CD4-positive, alpha-beta memory T cell (primary cell): ENCODE measurements at regions not wholly inside any gene's neighbourhood (a gene's known extent, or its start where the extent isn't known, plus 50 kb on each side); places are given as distances from the start of the nearest gene placed in this dataset.

Experiments
- CTCF ChIA-PET: fragments of 350-600 bp; sonication (Branson Sonifier 250); formaldehyde crosslinking; loops from one replicate; lab custom pipeline; 2021; ENCODE audit warnings: inconsistent platforms; ENCODE audit not compliant: partially characterized antibody; lab: Charles Lee
- POLR2A ChIA-PET: fragments of 350-600 bp; sonication (Branson Sonifier 250); formaldehyde crosslinking; loops from one replicate; lab custom pipeline; 2021; ENCODE audit not compliant: partially characterized antibody; lab: Charles Lee
- DNase-seq, 5 donors: peaks; one replicate each; pipeline versions ENCODE4 v3.0.0 to v3.0.0-alpha.2; 2020 to 2022; ENCODE audit warnings: mixed read lengths in 1 of 5
- H3K27ac ChIP-seq: one replicate; pipeline ENCODE4 v1.7.0; 2013; ENCODE audit warnings: low read depth, low read length
- H3K27me3 ChIP-seq: 2 replicates; pipeline ENCODE4 v1.7.0; 2013; ENCODE audit warnings: mild to moderate bottlenecking, low read length, moderate library complexity; ENCODE audit not compliant: insufficient read depth
- H3K36me3 ChIP-seq: 2 replicates; pipeline ENCODE4 v1.7.0; 2013; ENCODE audit warnings: mild to moderate bottlenecking, low read length, moderate library complexity; ENCODE audit not compliant: insufficient read depth
- H3K4me1 ChIP-seq: 2 replicates; pipeline ENCODE4 v1.7.0; 2013; ENCODE audit warnings: mild to moderate bottlenecking, low read length, moderate library complexity; ENCODE audit not compliant: insufficient read depth
- H3K4me3 ChIP-seq, 2 donors: one replicate each; pipeline ENCODE4 v1.7.0; 2013; ENCODE audit warnings: low read length in 2 of 2, mild to moderate bottlenecking in 1 of 2
- H3K9me3 ChIP-seq, 2 donors: one replicate each; pipeline ENCODE4 v1.7.0; 2013; ENCODE audit warnings: low read length in 2 of 2, control low read depth in 1 of 2; ENCODE audit not compliant: control insufficient read depth in 1 of 2
- H3K27ac Mint-ChIP-seq, 7 donors: one replicate each; pipeline ENCODE4 v1.8.0; 2020 to 2021; ENCODE audit warnings: mixed read lengths in 7 of 7, mild to moderate bottlenecking in 6 of 7, inconsistent platforms in 3 of 7, moderate library complexity in 3 of 7
- H3K27me3 Mint-ChIP-seq, 2 donors: one replicate each; pipeline ENCODE4 v1.8.0; 2020 to 2021; ENCODE audit warnings: mixed read lengths in 2 of 2
- H3K36me3 Mint-ChIP-seq, 2 donors: one replicate each; pipeline ENCODE4 v1.8.0; 2020 to 2021; ENCODE audit warnings: mixed read lengths in 2 of 2, inconsistent platforms in 1 of 2, mild to moderate bottlenecking in 1 of 2
- H3K4me1 Mint-ChIP-seq, 4 donors: one replicate each; pipeline ENCODE4 v1.8.0; 2020 to 2021; ENCODE audit warnings: mixed read lengths in 4 of 4, mild to moderate bottlenecking in 1 of 4
- H3K4me3 Mint-ChIP-seq, 8 donors: one replicate each; pipeline ENCODE4 v1.8.0; 2020 to 2021; ENCODE audit warnings: mixed read lengths in 8 of 8, mild to moderate bottlenecking in 7 of 8, moderate library complexity in 6 of 8, inconsistent platforms in 3 of 8
- H3K9me3 Mint-ChIP-seq, 8 donors: one replicate each; pipeline ENCODE4 v1.8.0; 2020 to 2021; ENCODE audit warnings: mixed read lengths in 8 of 8, mild to moderate bottlenecking in 5 of 8, inconsistent platforms in 3 of 8, moderate library complexity in 1 of 8
- intact Hi-C: fragments of 100-400 bp; cut with micrococcal nuclease; formaldehyde crosslinking; loops from one replicate; pipeline ENCODE4 v1.15.1; 2023

GRCh38 chr15:37789881-37790280, 144.6 kb upstream of the TMCO5A start:
- no peak overlapping the region for H3K4me3 Mint-ChIP-seq
- no peaks in the 10 kb centered on the region for H3K27me3 ChIP-seq
- POLR2A ChIA-PET: no interaction called here
- H3K36me3 Mint-ChIP-seq: no peaks in the 10 kb centered on the region
- H3K9me3 ChIP-seq: no peaks in the 10 kb centered on the region
- CTCF ChIA-PET: no interaction called here
- no peaks in the 10 kb centered on the region for H3K4me1 Mint-ChIP-seq
- DNase-seq: no peak
- H3K27me3 Mint-ChIP-seq: peaks cover 1% of the 10 kb centered on the region in 2 donors
- intact Hi-C loops: no loop called here
- H3K27ac ChIP-seq: no peak overlapping the region
- no peaks in the 10 kb centered on the region for H3K9me3 Mint-ChIP-seq
- no peaks in the 10 kb centered on the region for H3K4me1 ChIP-seq
- H3K36me3 ChIP-seq: no peaks in the 10 kb centered on the region
- no peak overlapping the region for H3K4me3 ChIP-seq
- H3K27ac Mint-ChIP-seq: no peak overlapping the region

- H3K4me3 Mint-ChIP-seq: no peak overlapping the region
- Histone ChIP-seq H3K27ac (no peak overlapping the region), H3K4me1 (no peaks in the 10 kb centered on the region), H3K4me3 (no peak overlapping the region), H3K9me3 (no peaks in the 10 kb centered on the region), H3K27me3 (no peaks in the 10 kb centered on the region), H3K36me3 (no peaks in the 10 kb centered on the region)
- H3K27me3 Mint-ChIP-seq: peaks cover 1% of the 10 kb centered on the region in 2 donors
- no peak overlapping the region for H3K27ac Mint-ChIP-seq
- intact Hi-C loops: no loop called here
- H3K36me3 Mint-ChIP-seq: no peaks in the 10 kb centered on the region
- CTCF ChIA-PET: no interaction called here
- POLR2A ChIA-PET: no interaction called here
- no peak for DNase-seq
- peaks cover 0 to 3% (median 0%) of the 10 kb centered on the region in 8 donors for H3K9me3 Mint-ChIP-seq
- no peaks in the 10 kb centered on the region for H3K4me1 Mint-ChIP-seq
Measured at GRCh38 chr15:37791693-37792092, 142.7 kb upstream of the TMCO5A start.

- POLR2A ChIA-PET: no interaction called here
- Mint-ChIP-seq H3K27ac (no peak overlapping the region), H3K4me1 (no peaks in the 10 kb centered on the region), H3K27me3 (peaks cover 1% of the 10 kb centered on the region in 2 donors), H3K9me3 (peaks cover 0 to 3% (median 0%) of the 10 kb centered on the region in 8 donors), H3K4me3 (no peak overlapping the region), H3K36me3 (no peaks in the 10 kb centered on the region)
- H3K36me3 ChIP-seq: no peaks in the 10 kb centered on the region
- CTCF ChIA-PET: no interaction called here
- H3K9me3 ChIP-seq: no peaks in the 10 kb centered on the region
- no peaks in the 10 kb centered on the region for H3K27me3 ChIP-seq
- H3K4me1 ChIP-seq: no peaks in the 10 kb centered on the region
- DNase-seq: no peak
- H3K4me3 ChIP-seq: no peak overlapping the region
- intact Hi-C loops: no loop called here
- no peak overlapping the region for H3K27ac ChIP-seq
Measured at GRCh38 chr15:37792351-37792750, 142.1 kb upstream of the TMCO5A start.

- intact Hi-C loops: no loop called here
- H3K36me3 Mint-ChIP-seq: no peaks in the 10 kb centered on the region
- no peak for DNase-seq
Measured at GRCh38 chr15:37793851-37794250, 140.6 kb upstream of the TMCO5A start.

GRCh38 chr15:37794947-37795346, 139.5 kb upstream of the TMCO5A start:
- intact Hi-C loops: no loop called here
- H3K27ac Mint-ChIP-seq: no peak overlapping the region

More at GRCh38 chr15:37793851-37794250, 140.6 kb upstream of the TMCO5A start:
- no peak overlapping the region for H3K27ac ChIP-seq
- no peak overlapping the region for H3K4me3 ChIP-seq
- H3K4me3 Mint-ChIP-seq: no peak overlapping the region
- no peak overlapping the region for H3K27ac Mint-ChIP-seq
- H3K27me3 ChIP-seq: no peaks in the 10 kb centered on the region
- no peaks in the 10 kb centered on the region for H3K9me3 ChIP-seq
- no peaks in the 10 kb centered on the region for H3K4me1 Mint-ChIP-seq
- H3K36me3 ChIP-seq: no peaks in the 10 kb centered on the region
- H3K9me3 Mint-ChIP-seq: peaks cover 0 to 7% (median 3%) of the 10 kb centered on the region in 8 donors
- H3K4me1 ChIP-seq: no peaks in the 10 kb centered on the region
- H3K27me3 Mint-ChIP-seq: no peaks in the 10 kb centered on the region
- ChIA-PET POLR2A (no interaction called here), CTCF (no interaction called here)

GRCh38 chr15:37801529-37801928, 132.9 kb upstream of the TMCO5A start:
- ChIA-PET POLR2A (no interaction called here), CTCF (no interaction called here)
- H3K9me3 Mint-ChIP-seq: peaks cover 0 to 7% (median 2%) of the 10 kb centered on the region in 8 donors
- no peak overlapping the region for H3K4me3 Mint-ChIP-seq
- no peaks in the 10 kb centered on the region for H3K36me3 Mint-ChIP-seq
- no peak overlapping the region for H3K27ac Mint-ChIP-seq
- Histone ChIP-seq H3K27ac (no peak overlapping the region), H3K9me3 (no peaks in the 10 kb centered on the region), H3K36me3 (no peaks in the 10 kb centered on the region), H3K4me3 (no peak overlapping the region), H3K4me1 (no peaks in the 10 kb centered on the region), H3K27me3 (no peaks in the 10 kb centered on the region)
- H3K4me1 Mint-ChIP-seq: no peaks in the 10 kb centered on the region
- no peak for DNase-seq
- intact Hi-C loops: no loop called here
- peaks cover 0 to 6% of the 10 kb centered on the region in 2 donors for H3K27me3 Mint-ChIP-seq

More at GRCh38 chr15:37794947-37795346, 139.5 kb upstream of the TMCO5A start:
- no peak overlapping the region for H3K4me3 ChIP-seq
- POLR2A ChIA-PET: no interaction called here
- no peak overlapping the region for H3K27ac ChIP-seq
- no peak overlapping the region for H3K4me3 Mint-ChIP-seq
- no peaks in the 10 kb centered on the region for H3K4me1 Mint-ChIP-seq
- DNase-seq: no peak
- H3K9me3 ChIP-seq: no peaks in the 10 kb centered on the region
- H3K36me3 Mint-ChIP-seq: no peaks in the 10 kb centered on the region
- H3K27me3 Mint-ChIP-seq: no peaks in the 10 kb centered on the region
- H3K9me3 Mint-ChIP-seq: peaks cover 0 to 7% (median 3%) of the 10 kb centered on the region in 8 donors
- no peaks in the 10 kb centered on the region for H3K27me3 ChIP-seq
- H3K4me1 ChIP-seq: no peaks in the 10 kb centered on the region
- CTCF ChIA-PET: no interaction called here
- no peaks in the 10 kb centered on the region for H3K36me3 ChIP-seq

GRCh38 chr15:37806808-37807207, 127.6 kb upstream of the TMCO5A start:
- H3K27me3 ChIP-seq: no peaks in the 10 kb centered on the region
- no peaks in the 10 kb centered on the region for H3K9me3 ChIP-seq
- Mint-ChIP-seq H3K9me3 (no peaks in the 10 kb centered on the region), H3K36me3 (no peaks in the 10 kb centered on the region), H3K4me1 (no peaks in the 10 kb centered on the region), H3K27me3 (peaks cover 0 to 6% of the 10 kb centered on the region in 2 donors), H3K4me3 (no peak overlapping the region), H3K27ac (no peak overlapping the region)
- intact Hi-C loops: no loop called here
- ChIA-PET POLR2A (no interaction called here), CTCF (no interaction called here)
- H3K4me1 ChIP-seq: no peaks in the 10 kb centered on the region
- no peak overlapping the region for H3K4me3 ChIP-seq
- no peak for DNase-seq
- H3K36me3 ChIP-seq: no peaks in the 10 kb centered on the region
- H3K27ac ChIP-seq: no peak overlapping the region

GRCh38 chr15:37810381-37810780, 124.1 kb upstream of the TMCO5A start:
- H3K4me3 Mint-ChIP-seq: no peak overlapping the region
- Histone ChIP-seq H3K4me1 (no peaks in the 10 kb centered on the region), H3K27me3 (no peaks in the 10 kb centered on the region), H3K27ac (no peak overlapping the region), H3K36me3 (no peaks in the 10 kb centered on the region), H3K9me3 (no peaks in the 10 kb centered on the region), H3K4me3 (no peak overlapping the region)
- H3K27ac Mint-ChIP-seq: no peak overlapping the region
- peaks cover 0 to 2% (median 0%) of the 10 kb centered on the region in 8 donors for H3K9me3 Mint-ChIP-seq
- intact Hi-C loops: no loop called here
- peaks cover 0 to 3% of the 10 kb centered on the region in 2 donors for H3K27me3 Mint-ChIP-seq
- H3K4me1 Mint-ChIP-seq: no peaks in the 10 kb centered on the region
- CTCF ChIA-PET: no interaction called here
- no peaks in the 10 kb centered on the region for H3K36me3 Mint-ChIP-seq
- no peak for DNase-seq
- POLR2A ChIA-PET: no interaction called here
